ENCODE measurements at regions not wholly inside any gene's neighbourhood (a gene's known extent, or its start where the extent isn't known, plus 50 kb on each side); places are given as distances from the start of the nearest gene placed in this dataset.

GRCh38 chr10:117652228-117653169, 110.0 kb downstream of the EMX2 start:
- no peak for TF ChIP-seq CTCF (IDR thresholded peaks at IDR 0.05; ENCODE audit: insufficient read depth, low read depth, low read length)
- no peak for DNase-seq (ENCODE audit: low read depth)
- no peak overlapping the region for H3K4me3 ChIP-seq (ENCODE audit: low read depth, low read length)

GRCh38 chr10:117653170-117653515, 110.6 kb downstream of the EMX2 start:
- peak; percentile 89 for DNase-seq (ENCODE audit: low read depth)
- no peak overlapping the region for H3K4me3 ChIP-seq (ENCODE audit: low read depth, low read length)
- no peak for TF ChIP-seq CTCF (IDR thresholded peaks at IDR 0.05; ENCODE audit: insufficient read depth, low read depth, low read length)

- TF ChIP-seq CTCF (IDR thresholded peaks at IDR 0.05; ENCODE audit: insufficient read depth, low read depth, low read length), result no peak
- no peak overlapping the region for H3K4me3 ChIP-seq (ENCODE audit: low read depth, low read length)
- DNase-seq (ENCODE audit: low read depth), result no peak
These were observed 111.6 kb downstream of the EMX2 start for GRCh38 chr10:117654105-117654504.

GRCh38 chr10:117656385-117657367, 114.1 kb downstream of the EMX2 start:
- no peak for DNase-seq (ENCODE audit: low read depth)
- no peak for TF ChIP-seq CTCF (IDR thresholded peaks at IDR 0.05; ENCODE audit: insufficient read depth, low read depth, low read length)
- no peak overlapping the region for H3K4me3 ChIP-seq (ENCODE audit: low read depth, low read length)

- DNase-seq (ENCODE audit: low read depth), result no peak
- no peak overlapping the region for H3K4me3 ChIP-seq (ENCODE audit: low read depth, low read length)
- TF ChIP-seq CTCF (IDR thresholded peaks at IDR 0.05; ENCODE audit: insufficient read depth, low read depth, low read length), result no peak
These were observed 118.8 kb downstream of the EMX2 start for GRCh38 chr10:117661316-117661715.

- H3K4me3 ChIP-seq (ENCODE audit: low read depth, low read length), result no peak overlapping the region
- no peak for DNase-seq (ENCODE audit: low read depth)
- TF ChIP-seq CTCF (IDR thresholded peaks at IDR 0.05; ENCODE audit: insufficient read depth, low read depth, low read length), result no peak
These were observed 119.6 kb downstream of the EMX2 start for GRCh38 chr10:117662126-117662525.

Measured in fibroblast of villous mesenchyme (primary cell).